CD4-positive, alpha-beta memory T cell (primary cell): ENCODE measurements at regions not wholly inside any gene's neighbourhood (a gene's known extent, or its start where the extent isn't known, plus 50 kb on each side); places are given as distances from the start of the nearest gene placed in this dataset.

ENCODE experiments used
- CTCF ChIA-PET: fragments of 350-600 bp; sonication (Branson Sonifier 250); formaldehyde crosslinking; loops from one replicate; lab custom pipeline; 2021; ENCODE audit warnings: inconsistent platforms; ENCODE audit not compliant: partially characterized antibody; lab: Charles Lee
- POLR2A ChIA-PET: fragments of 350-600 bp; sonication (Branson Sonifier 250); formaldehyde crosslinking; loops from one replicate; lab custom pipeline; 2021; ENCODE audit not compliant: partially characterized antibody; lab: Charles Lee
- DNase-seq, 5 donors: peaks; one replicate each; pipeline versions ENCODE4 v3.0.0 to v3.0.0-alpha.2; 2020 to 2022; ENCODE audit warnings: mixed read lengths in 1 of 5
- H3K27ac ChIP-seq: one replicate; pipeline ENCODE4 v1.7.0; 2013; ENCODE audit warnings: low read depth, low read length
- H3K27me3 ChIP-seq: 2 replicates; pipeline ENCODE4 v1.7.0; 2013; ENCODE audit warnings: mild to moderate bottlenecking, low read length, moderate library complexity; ENCODE audit not compliant: insufficient read depth
- H3K36me3 ChIP-seq: 2 replicates; pipeline ENCODE4 v1.7.0; 2013; ENCODE audit warnings: mild to moderate bottlenecking, low read length, moderate library complexity; ENCODE audit not compliant: insufficient read depth
- H3K4me1 ChIP-seq: 2 replicates; pipeline ENCODE4 v1.7.0; 2013; ENCODE audit warnings: mild to moderate bottlenecking, low read length, moderate library complexity; ENCODE audit not compliant: insufficient read depth
- H3K4me3 ChIP-seq, 2 donors: one replicate each; pipeline ENCODE4 v1.7.0; 2013; ENCODE audit warnings: low read length in 2 of 2, mild to moderate bottlenecking in 1 of 2
- H3K9me3 ChIP-seq, 2 donors: one replicate each; pipeline ENCODE4 v1.7.0; 2013; ENCODE audit warnings: low read length in 2 of 2, control low read depth in 1 of 2; ENCODE audit not compliant: control insufficient read depth in 1 of 2
- H3K27ac Mint-ChIP-seq, 7 donors: one replicate each; pipeline ENCODE4 v1.8.0; 2020 to 2021; ENCODE audit warnings: mixed read lengths in 7 of 7, mild to moderate bottlenecking in 6 of 7, inconsistent platforms in 3 of 7, moderate library complexity in 3 of 7
- H3K27me3 Mint-ChIP-seq, 2 donors: one replicate each; pipeline ENCODE4 v1.8.0; 2020 to 2021; ENCODE audit warnings: mixed read lengths in 2 of 2
- H3K36me3 Mint-ChIP-seq, 2 donors: one replicate each; pipeline ENCODE4 v1.8.0; 2020 to 2021; ENCODE audit warnings: mixed read lengths in 2 of 2, inconsistent platforms in 1 of 2, mild to moderate bottlenecking in 1 of 2
- H3K4me1 Mint-ChIP-seq, 4 donors: one replicate each; pipeline ENCODE4 v1.8.0; 2020 to 2021; ENCODE audit warnings: mixed read lengths in 4 of 4, mild to moderate bottlenecking in 1 of 4
- H3K4me3 Mint-ChIP-seq, 8 donors: one replicate each; pipeline ENCODE4 v1.8.0; 2020 to 2021; ENCODE audit warnings: mixed read lengths in 8 of 8, mild to moderate bottlenecking in 7 of 8, moderate library complexity in 6 of 8, inconsistent platforms in 3 of 8
- H3K9me3 Mint-ChIP-seq, 8 donors: one replicate each; pipeline ENCODE4 v1.8.0; 2020 to 2021; ENCODE audit warnings: mixed read lengths in 8 of 8, mild to moderate bottlenecking in 5 of 8, inconsistent platforms in 3 of 8, moderate library complexity in 1 of 8
- intact Hi-C: fragments of 100-400 bp; cut with micrococcal nuclease; formaldehyde crosslinking; loops from one replicate; pipeline ENCODE4 v1.15.1; 2023

- no peak for DNase-seq
- no peaks in the 10 kb centered on the region for H3K36me3 ChIP-seq
- ChIA-PET CTCF (no interaction called here), POLR2A (no interaction called here)
- intact Hi-C loops, result no loop called here
- no peak overlapping the region for H3K27ac Mint-ChIP-seq
- no peaks in the 10 kb centered on the region for H3K4me1 Mint-ChIP-seq
- no peaks in the 10 kb centered on the region for H3K36me3 Mint-ChIP-seq
- no peaks in the 10 kb centered on the region for H3K27me3 ChIP-seq
- H3K4me3 ChIP-seq, result no peak overlapping the region
- no peaks in the 10 kb centered on the region for H3K4me1 ChIP-seq
- H3K27ac ChIP-seq, result no peak overlapping the region
- H3K4me3 Mint-ChIP-seq, result no peak overlapping the region
- peaks cover 0 to 18% (median 9%) of the 10 kb centered on the region in 8 donors for H3K9me3 Mint-ChIP-seq
- H3K9me3 ChIP-seq, result no peaks in the 10 kb centered on the region
- no peaks in the 10 kb centered on the region for H3K27me3 Mint-ChIP-seq
Measured at GRCh38 chr3:94673876-94674275, 611.0 kb downstream of the NSUN3 start.

- Histone ChIP-seq H3K36me3 (no peaks in the 10 kb centered on the region), H3K4me1 (no peaks in the 10 kb centered on the region), H3K9me3 (no peaks in the 10 kb centered on the region), H3K4me3 (no peak overlapping the region), H3K27ac (no peak overlapping the region), H3K27me3 (no peaks in the 10 kb centered on the region)
- H3K36me3 Mint-ChIP-seq, result no peaks in the 10 kb centered on the region
- H3K27me3 Mint-ChIP-seq, result no peaks in the 10 kb centered on the region
- H3K27ac Mint-ChIP-seq, result no peak overlapping the region
- intact Hi-C loops, result no loop called here
- ChIA-PET CTCF (no interaction called here), POLR2A (no interaction called here)
- no peak for DNase-seq
- H3K9me3 Mint-ChIP-seq, result peaks cover 0 to 13% (median 6%) of the 10 kb centered on the region in 8 donors
- H3K4me3 Mint-ChIP-seq, result no peak overlapping the region
- H3K4me1 Mint-ChIP-seq, result no peaks in the 10 kb centered on the region
Measured at GRCh38 chr3:94686208-94686607, 623.3 kb downstream of the NSUN3 start.

GRCh38 chr3:94693997-94694640 lies 631.3 kb downstream of the NSUN3 start:
- Mint-ChIP-seq H3K4me3 (no peak overlapping the region), H3K27me3 (no peaks in the 10 kb centered on the region), H3K9me3 (peaks cover 0 to 18% (median 4%) of the 10 kb centered on the region in 8 donors), H3K4me1 (no peaks in the 10 kb centered on the region), H3K36me3 (no peaks in the 10 kb centered on the region), H3K27ac (no peak overlapping the region)
- no peaks in the 10 kb centered on the region for H3K4me1 ChIP-seq
- DNase-seq, result no peak
- intact Hi-C loops, result no loop called here
- CTCF ChIA-PET, result no interaction called here
- no peaks in the 10 kb centered on the region for H3K27me3 ChIP-seq
- H3K36me3 ChIP-seq, result no peaks in the 10 kb centered on the region
- POLR2A ChIA-PET, result no interaction called here
- H3K27ac ChIP-seq, result no peak overlapping the region
- no peaks in the 10 kb centered on the region for H3K9me3 ChIP-seq
- H3K4me3 ChIP-seq, result no peak overlapping the region

- intact Hi-C loops, result no loop called here
- H3K36me3 ChIP-seq, result no peaks in the 10 kb centered on the region
- H3K4me1 Mint-ChIP-seq, result no peaks in the 10 kb centered on the region
- DNase-seq, result no peak
- H3K9me3 ChIP-seq, result no peaks in the 10 kb centered on the region
- no peaks in the 10 kb centered on the region for H3K36me3 Mint-ChIP-seq
- ChIA-PET POLR2A (no interaction called here), CTCF (no interaction called here)
- H3K27me3 Mint-ChIP-seq, result no peaks in the 10 kb centered on the region
- no peak overlapping the region for H3K4me3 ChIP-seq
- H3K27me3 ChIP-seq, result no peaks in the 10 kb centered on the region
- H3K27ac ChIP-seq, result no peak overlapping the region
- no peak overlapping the region for H3K4me3 Mint-ChIP-seq
- H3K27ac Mint-ChIP-seq, result no peak overlapping the region
- H3K9me3 Mint-ChIP-seq, result peaks cover 0 to 19% (median 4%) of the 10 kb centered on the region in 8 donors
- no peaks in the 10 kb centered on the region for H3K4me1 ChIP-seq
Measured at GRCh38 chr3:94694894-94695293, 632.0 kb downstream of the NSUN3 start.

- intact Hi-C loops, result no loop called here
- no peak for DNase-seq
- POLR2A ChIA-PET, result no interaction called here
- no peaks in the 10 kb centered on the region for H3K27me3 Mint-ChIP-seq
- peaks cover 0 to 17% (median 5%) of the 10 kb centered on the region in 8 donors for H3K9me3 Mint-ChIP-seq
- no peak overlapping the region for H3K27ac Mint-ChIP-seq
- Histone ChIP-seq H3K36me3 (no peaks in the 10 kb centered on the region), H3K4me1 (no peaks in the 10 kb centered on the region), H3K4me3 (no peak overlapping the region), H3K27ac (no peak overlapping the region), H3K27me3 (no peaks in the 10 kb centered on the region), H3K9me3 (no peaks in the 10 kb centered on the region)
- H3K36me3 Mint-ChIP-seq, result no peaks in the 10 kb centered on the region
- no peaks in the 10 kb centered on the region for H3K4me1 Mint-ChIP-seq
- H3K4me3 Mint-ChIP-seq, result no peak overlapping the region
- CTCF ChIA-PET, result no interaction called here
Measured at GRCh38 chr3:94704467-94704866, 641.6 kb downstream of the NSUN3 start.

GRCh38 chr3:94709249-94709902 lies 646.5 kb downstream of the NSUN3 start:
- H3K36me3 Mint-ChIP-seq, result no peaks in the 10 kb centered on the region
- no peak for DNase-seq
- Histone ChIP-seq H3K27ac (no peak overlapping the region), H3K4me3 (no peak overlapping the region), H3K9me3 (no peaks in the 10 kb centered on the region), H3K4me1 (no peaks in the 10 kb centered on the region), H3K36me3 (no peaks in the 10 kb centered on the region), H3K27me3 (no peaks in the 10 kb centered on the region)
- no peak overlapping the region for H3K27ac Mint-ChIP-seq
- H3K4me1 Mint-ChIP-seq, result no peaks in the 10 kb centered on the region
- H3K27me3 Mint-ChIP-seq, result no peaks in the 10 kb centered on the region
- peaks cover 0 to 8% (median 4%) of the 10 kb centered on the region in 8 donors for H3K9me3 Mint-ChIP-seq
- POLR2A ChIA-PET, result no interaction called here
- intact Hi-C loops, result no loop called here
- CTCF ChIA-PET, result no interaction called here
- no peak overlapping the region for H3K4me3 Mint-ChIP-seq

- no peak for DNase-seq
- Mint-ChIP-seq H3K4me1 (no peaks in the 10 kb centered on the region), H3K27ac (no peak overlapping the region), H3K36me3 (no peaks in the 10 kb centered on the region), H3K9me3 (peaks cover 0 to 6% (median 2%) of the 10 kb centered on the region in 8 donors), H3K4me3 (no peak overlapping the region), H3K27me3 (no peaks in the 10 kb centered on the region)
- POLR2A ChIA-PET, result no interaction called here
- Histone ChIP-seq H3K36me3 (no peaks in the 10 kb centered on the region), H3K4me3 (no peak overlapping the region), H3K27me3 (no peaks in the 10 kb centered on the region), H3K4me1 (no peaks in the 10 kb centered on the region), H3K27ac (no peak overlapping the region), H3K9me3 (no peaks in the 10 kb centered on the region)
- intact Hi-C loops, result no loop called here
- CTCF ChIA-PET, result no interaction called here
Measured at GRCh38 chr3:94714194-94714593, 651.3 kb downstream of the NSUN3 start.
